KMS-11 (cell line): ENCODE measurements at regions not wholly inside any gene's neighbourhood (a gene's known extent, or its start where the extent isn't known, plus 50 kb on each side); places are given as distances from the start of the nearest gene placed in this dataset.

ENCODE experiments used
- H2AFZ ChIP-seq: fragments of 200-600 bp; sonication (generic); 2 replicates; pipeline ENCODE4 v1.6.1; 2016; ENCODE audit warnings: antibody characterized with exemption, mixed run types, low read depth
- H3K27ac ChIP-seq: fragments of 200-600 bp; sonication (generic); 2 replicates; pipeline ENCODE4 v1.6.1; 2016; ENCODE audit warnings: mild to moderate bottlenecking, mixed run types
- H3K27me3 ChIP-seq: fragments of 200-600 bp; sonication (generic); 2 replicates; pipeline ENCODE4 v1.6.1; 2017; ENCODE audit warnings: mild to moderate bottlenecking, low read depth, mixed run types, moderate library complexity; ENCODE audit not compliant: insufficient read depth
- H3K36me3 ChIP-seq: fragments of 200-600 bp; sonication (generic); 2 replicates; pipeline ENCODE4 v1.6.1; 2017; ENCODE audit warnings: mild to moderate bottlenecking, mixed run types; ENCODE audit not compliant: insufficient read depth
- H3K4me1 ChIP-seq: fragments of 200-600 bp; sonication (generic); 2 replicates; pipeline ENCODE4 v1.6.1; 2016; ENCODE audit warnings: mild to moderate bottlenecking, low read depth, mixed run types; ENCODE audit not compliant: poor library complexity, severe bottlenecking
- H3K4me2 ChIP-seq: fragments of 200-600 bp; sonication (generic); 2 replicates; pipeline ENCODE4 v1.7.0; 2016; ENCODE audit warnings: mild to moderate bottlenecking, mixed run types
- H3K4me3 ChIP-seq: fragments of 200-600 bp; sonication (generic); IDR thresholded peaks from 2 replicates; pipeline ENCODE4 v1.6.1; 2017; ENCODE audit warnings: low read depth, low read length, mixed read lengths; ENCODE audit not compliant: insufficient read depth
- H3K79me2 ChIP-seq: fragments of 200-600 bp; sonication (generic); 2 replicates; pipeline ENCODE4 v1.6.1; 2016; ENCODE audit warnings: low read depth, mixed run types; ENCODE audit not compliant: insufficient read depth
- H3K9ac ChIP-seq: fragments of 200-600 bp; sonication (generic); 2 replicates; pipeline ENCODE4 v1.6.1; 2016; ENCODE audit warnings: mild to moderate bottlenecking, mixed run types
- H4K20me1 ChIP-seq: fragments of 200-600 bp; sonication (generic); 2 replicates; pipeline ENCODE4 v1.6.1; 2016; ENCODE audit warnings: mild to moderate bottlenecking, mixed run types; ENCODE audit not compliant: insufficient read depth
- CTCF ChIP-seq: fragments of 200-600 bp; sonication (generic); conservative IDR thresholded peaks from 2 replicates; pipeline ENCODE4 v1.6.1; 2017; ENCODE audit warnings: low read depth, mild to moderate bottlenecking, antibody characterized with exemption, low read length, moderate library complexity, mixed read lengths

GRCh38 chr1:5390504-5390903 lies 601.7 kb downstream of the NPHP4 start:
- Histone ChIP-seq H3K27me3 (no peaks in the 10 kb centered on the region; the same call in 1 of the 2 replicates), H3K9ac (no peak overlapping the region), H3K4me3 (no peak overlapping the region)

GRCh38 chr1:5389101-5389885 lies 602.9 kb downstream of the NPHP4 start:
- Histone ChIP-seq H3K79me2 (no peaks in the 10 kb centered on the region), H3K4me2 (no peak overlapping the region), H4K20me1 (no peaks in the 10 kb centered on the region), H3K27ac (no peak overlapping the region), H3K4me1 (no peaks in the 10 kb centered on the region), H3K27me3 (no peaks in the 10 kb centered on the region; the same call in 1 of the 2 replicates), H3K4me3 (no peak overlapping the region), H3K9ac (no peak overlapping the region), H3K36me3 (no peaks in the 10 kb centered on the region), H2AFZ (no peak overlapping the region)
- no peak for TF ChIP-seq CTCF

More at GRCh38 chr1:5390504-5390903, 601.7 kb downstream of the NPHP4 start:
- no peaks in the 10 kb centered on the region for H3K36me3 ChIP-seq
- H2AFZ ChIP-seq, result no peak overlapping the region
- no peak overlapping the region for H3K27ac ChIP-seq
- H3K4me1 ChIP-seq, result no peaks in the 10 kb centered on the region
- H3K79me2 ChIP-seq, result no peaks in the 10 kb centered on the region
- no peak overlapping the region for H3K4me2 ChIP-seq
- no peaks in the 10 kb centered on the region for H4K20me1 ChIP-seq
- TF ChIP-seq CTCF, result no peak

GRCh38 chr1:5388622-5389021 lies 603.6 kb downstream of the NPHP4 start:
- Histone ChIP-seq H4K20me1 (no peaks in the 10 kb centered on the region), H3K27ac (no peak overlapping the region), H3K4me2 (no peak overlapping the region), H3K9ac (no peak overlapping the region), H3K27me3 (peaks cover 3% of the 10 kb centered on the region; the same call in 1 of the 2 replicates), H3K4me3 (no peak overlapping the region), H2AFZ (no peak overlapping the region), H3K79me2 (no peaks in the 10 kb centered on the region), H3K4me1 (no peaks in the 10 kb centered on the region), H3K36me3 (no peaks in the 10 kb centered on the region)
- no peak for TF ChIP-seq CTCF

GRCh38 chr1:5386371-5386770 lies 605.9 kb downstream of the NPHP4 start:
- H3K4me2 ChIP-seq, result no peak overlapping the region
- no peaks in the 10 kb centered on the region for H4K20me1 ChIP-seq
- H3K79me2 ChIP-seq, result no peaks in the 10 kb centered on the region
- H3K36me3 ChIP-seq, result no peaks in the 10 kb centered on the region
- no peaks in the 10 kb centered on the region for H3K4me1 ChIP-seq
- H3K9ac ChIP-seq, result no peak overlapping the region
- H2AFZ ChIP-seq, result no peak overlapping the region
- no peak overlapping the region for H3K4me3 ChIP-seq
- TF ChIP-seq CTCF, result no peak
- H3K27ac ChIP-seq, result no peak overlapping the region
- H3K27me3 ChIP-seq, result peaks cover 8% of the 10 kb centered on the region; the same call in 1 of the 2 replicates
